Activated CD4-positive, alpha-beta T cell treated with anti-CD3 and anti-CD28 coated beads, Interleukin-2, amount 10 ng/mL, durations not matched to agents 7 days and 5 days (primary cell): ENCODE measurements at regions not wholly inside any gene's neighbourhood (a gene's known extent, or its start where the extent isn't known, plus 50 kb on each side); places are given as distances from the start of the nearest gene placed in this dataset.

ENCODE experiments used
- CTCF ChIA-PET: fragments of 350-600 bp; sonication (Branson Sonifier 250); formaldehyde crosslinking; loops from one replicate; lab custom pipeline; 2021; ENCODE audit warnings: antibody characterized with exemption; lab: Charles Lee
- POLR2A ChIA-PET: fragments of 350-600 bp; sonication (Branson Sonifier 250); formaldehyde crosslinking; loops from one replicate; lab custom pipeline; 2021; ENCODE audit warnings: antibody characterized with exemption; lab: Charles Lee
- DNase-seq: peaks from one replicate; pipeline ENCODE4 v3.0.0-alpha.2; 2020
- H3K27ac Mint-ChIP-seq: one replicate; pipeline ENCODE4 v1.8.0; 2021; ENCODE audit warnings: mild to moderate bottlenecking, moderate library complexity, mixed read lengths
- H3K27me3 Mint-ChIP-seq: one replicate; pipeline ENCODE4 v1.8.0; 2021; ENCODE audit warnings: mixed read lengths
- H3K36me3 Mint-ChIP-seq: one replicate; pipeline ENCODE4 v1.8.0; 2021; ENCODE audit warnings: low read depth, mixed read lengths
- H3K4me1 Mint-ChIP-seq: one replicate; pipeline ENCODE4 v1.8.0; 2021; ENCODE audit warnings: mixed read lengths
- H3K4me3 Mint-ChIP-seq: one replicate; pipeline ENCODE4 v1.8.0; 2021; ENCODE audit warnings: mild to moderate bottlenecking, moderate library complexity, mixed read lengths
- H3K9me3 Mint-ChIP-seq: one replicate; pipeline ENCODE4 v1.8.0; 2021; ENCODE audit warnings: mixed read lengths

GRCh38 chr4:176843710-176844109, 51.0 kb upstream of the VEGFC start:
- Mint-ChIP-seq H3K27me3 (no peaks in the 10 kb centered on the region), H3K4me3 (no peak overlapping the region), H3K9me3 (no peaks in the 10 kb centered on the region), H3K27ac (no peak overlapping the region), H3K4me1 (no peaks in the 10 kb centered on the region), H3K36me3 (no peaks in the 10 kb centered on the region)
- CTCF ChIA-PET = no interaction called here
- POLR2A ChIA-PET = no interaction called here
- no peak for DNase-seq

- Mint-ChIP-seq H3K4me1 (no peaks in the 10 kb centered on the region), H3K4me3 (no peak overlapping the region), H3K27ac (no peak overlapping the region), H3K27me3 (no peaks in the 10 kb centered on the region), H3K9me3 (no peaks in the 10 kb centered on the region), H3K36me3 (no peaks in the 10 kb centered on the region)
- ChIA-PET POLR2A (no interaction called here), CTCF (no interaction called here)
- no peak for DNase-seq
Measured at GRCh38 chr4:176844448-176844847, 51.7 kb upstream of the VEGFC start.

GRCh38 chr4:176845636-176846035, 52.9 kb upstream of the VEGFC start:
- CTCF ChIA-PET = no interaction called here
- Mint-ChIP-seq H3K27ac (no peak overlapping the region), H3K4me3 (no peak overlapping the region), H3K4me1 (no peaks in the 10 kb centered on the region), H3K9me3 (no peaks in the 10 kb centered on the region), H3K36me3 (no peaks in the 10 kb centered on the region), H3K27me3 (no peaks in the 10 kb centered on the region)
- DNase-seq = no peak
- POLR2A ChIA-PET = no interaction called here

- no peaks in the 10 kb centered on the region for H3K27me3 Mint-ChIP-seq
Measured at GRCh38 chr4:176849076-176849475, 56.4 kb upstream of the VEGFC start.

GRCh38 chr4:176850436-176850835, 57.7 kb upstream of the VEGFC start:
- Mint-ChIP-seq H3K9me3 (no peaks in the 10 kb centered on the region), H3K36me3 (no peaks in the 10 kb centered on the region), H3K27me3 (no peaks in the 10 kb centered on the region), H3K27ac (no peak overlapping the region), H3K4me1 (no peaks in the 10 kb centered on the region), H3K4me3 (no peak overlapping the region)
- DNase-seq = no peak
- POLR2A ChIA-PET = no interaction called here
- CTCF ChIA-PET = no interaction called here

More at GRCh38 chr4:176849076-176849475, 56.4 kb upstream of the VEGFC start:
- DNase-seq = no peak
- no peaks in the 10 kb centered on the region for H3K36me3 Mint-ChIP-seq
- H3K4me3 Mint-ChIP-seq = no peak overlapping the region
- ChIA-PET POLR2A (no interaction called here), CTCF (no interaction called here)
- no peaks in the 10 kb centered on the region for H3K9me3 Mint-ChIP-seq
- H3K4me1 Mint-ChIP-seq = no peaks in the 10 kb centered on the region
- H3K27ac Mint-ChIP-seq = no peak overlapping the region

GRCh38 chr4:176856421-176856820, 63.7 kb upstream of the VEGFC start:
- Mint-ChIP-seq H3K4me1 (no peaks in the 10 kb centered on the region), H3K27ac (no peak overlapping the region), H3K27me3 (no peaks in the 10 kb centered on the region), H3K9me3 (peaks cover 2% of the 10 kb centered on the region), H3K4me3 (no peak overlapping the region), H3K36me3 (no peaks in the 10 kb centered on the region)
- no peak for DNase-seq
- ChIA-PET POLR2A (no interaction called here), CTCF (no interaction called here)

GRCh38 chr4:176858839-176859238, 66.1 kb upstream of the VEGFC start:
- Mint-ChIP-seq H3K27me3 (no peaks in the 10 kb centered on the region), H3K4me1 (no peaks in the 10 kb centered on the region), H3K27ac (no peak overlapping the region), H3K9me3 (peaks cover 2% of the 10 kb centered on the region), H3K36me3 (no peaks in the 10 kb centered on the region), H3K4me3 (no peak overlapping the region)
- ChIA-PET POLR2A (no interaction called here), CTCF (no interaction called here)
- no peak for DNase-seq

- ChIA-PET CTCF (no interaction called here), POLR2A (no interaction called here)
- Mint-ChIP-seq H3K4me1 (no peaks in the 10 kb centered on the region), H3K9me3 (peaks cover 2% of the 10 kb centered on the region), H3K27me3 (no peaks in the 10 kb centered on the region), H3K27ac (no peak overlapping the region), H3K4me3 (no peak overlapping the region), H3K36me3 (no peaks in the 10 kb centered on the region)
- no peak for DNase-seq
Measured at GRCh38 chr4:176864238-176864637, 71.5 kb upstream of the VEGFC start.

GRCh38 chr4:176868676-176869075, 76.0 kb upstream of the VEGFC start:
- CTCF ChIA-PET = no interaction called here
- H3K36me3 Mint-ChIP-seq = no peaks in the 10 kb centered on the region
- POLR2A ChIA-PET = no interaction called here
- no peaks in the 10 kb centered on the region for H3K27me3 Mint-ChIP-seq
- H3K9me3 Mint-ChIP-seq = no peaks in the 10 kb centered on the region
- no peaks in the 10 kb centered on the region for H3K4me1 Mint-ChIP-seq
- no peak overlapping the region for H3K4me3 Mint-ChIP-seq
- DNase-seq = no peak
- H3K27ac Mint-ChIP-seq = no peak overlapping the region

GRCh38 chr4:176872461-176872860, 79.7 kb upstream of the VEGFC start:
- POLR2A ChIA-PET = interaction anchor here (0.6 to 0.7 kb wide), 2 partner anchors 8 to 476 kb away, joined by 3 to 6 read pairs; no protein-coding TSS in a partner anchor
- H3K9me3 Mint-ChIP-seq = no peaks in the 10 kb centered on the region

GRCh38 chr4:176874721-176875445, 82.2 kb upstream of the VEGFC start:
- POLR2A ChIA-PET = no interaction called here
- Mint-ChIP-seq H3K27ac (no peak overlapping the region), H3K4me1 (no peaks in the 10 kb centered on the region), H3K27me3 (no peaks in the 10 kb centered on the region), H3K4me3 (no peak overlapping the region), H3K9me3 (no peaks in the 10 kb centered on the region), H3K36me3 (no peaks in the 10 kb centered on the region)
- CTCF ChIA-PET = no interaction called here
- no peak for DNase-seq

More at GRCh38 chr4:176872461-176872860, 79.7 kb upstream of the VEGFC start:
- no peaks in the 10 kb centered on the region for H3K36me3 Mint-ChIP-seq
- H3K27ac Mint-ChIP-seq = no peak overlapping the region
- H3K27me3 Mint-ChIP-seq = no peaks in the 10 kb centered on the region
- H3K4me3 Mint-ChIP-seq = no peak overlapping the region
- DNase-seq = no peak
- no peaks in the 10 kb centered on the region for H3K4me1 Mint-ChIP-seq
- CTCF ChIA-PET = no interaction called here

- Mint-ChIP-seq H3K27me3 (no peaks in the 10 kb centered on the region), H3K4me3 (no peak overlapping the region), H3K27ac (no peak overlapping the region), H3K4me1 (no peaks in the 10 kb centered on the region), H3K36me3 (no peaks in the 10 kb centered on the region), H3K9me3 (no peaks in the 10 kb centered on the region)
- no peak for DNase-seq
- CTCF ChIA-PET = no interaction called here
- POLR2A ChIA-PET = no interaction called here
Measured at GRCh38 chr4:176875446-176875930, 82.8 kb upstream of the VEGFC start.

GRCh38 chr4:176879380-176880116, 86.8 kb upstream of the VEGFC start:
- no peak overlapping the region for H3K27ac Mint-ChIP-seq
- POLR2A ChIA-PET = no interaction called here
- CTCF ChIA-PET = no interaction called here
- no peak overlapping the region for H3K4me3 Mint-ChIP-seq
- no peaks in the 10 kb centered on the region for H3K9me3 Mint-ChIP-seq
- DNase-seq = no peak
- H3K36me3 Mint-ChIP-seq = no peaks in the 10 kb centered on the region
- no peaks in the 10 kb centered on the region for H3K27me3 Mint-ChIP-seq
- no peaks in the 10 kb centered on the region for H3K4me1 Mint-ChIP-seq
